HEK293 (cell line): ENCODE measurements at regions not wholly inside any gene's neighbourhood (a gene's known extent, or its start where the extent isn't known, plus 50 kb on each side); places are given as distances from the start of the nearest gene placed in this dataset.

Experiments
- MYNN ChIP-seq: fragments of 450-650 bp; formaldehyde crosslinking; IDR thresholded peaks from 2 replicates; pipeline ENCODE4 v1.5.1; 2016; ENCODE audit warnings: missing biosample characterization, missing genetic modification characterization, borderline replicate concordance
- ZNF138 ChIP-seq: fragments of 450-650 bp; formaldehyde crosslinking; IDR thresholded peaks from 2 replicates; pipeline ENCODE4 v1.5.1; 2016; ENCODE audit warnings: missing biosample characterization, missing genetic modification characterization, borderline replicate concordance
- ZNF184 ChIP-seq: fragments of 450-650 bp; IDR thresholded peaks from 2 replicates; pipeline ENCODE4 v1.5.1; 2018; ENCODE audit warnings: missing biosample characterization, mild to moderate bottlenecking, missing genetic modification characterization
- ZNF311 ChIP-seq: fragments of 450-650 bp; formaldehyde crosslinking; IDR thresholded peaks from 2 replicates; pipeline ENCODE4 v1.5.1; 2017; ENCODE audit warnings: missing biosample characterization, missing genetic modification characterization, borderline replicate concordance
- ZNF777 ChIP-seq: fragments of 450-650 bp; formaldehyde crosslinking; IDR thresholded peaks from 2 replicates; pipeline ENCODE4 v1.5.1; 2017; ENCODE audit warnings: missing biosample characterization, missing genetic modification characterization, borderline replicate concordance
- TF ChIP-seq, protein P1 (sequence below): fragments of 450-650 bp; formaldehyde crosslinking; IDR thresholded peaks from 2 replicates; pipeline ENCODE4 v1.5.1; 2016; ENCODE audit warnings: missing biosample characterization, missing genetic modification characterization

DNA sequence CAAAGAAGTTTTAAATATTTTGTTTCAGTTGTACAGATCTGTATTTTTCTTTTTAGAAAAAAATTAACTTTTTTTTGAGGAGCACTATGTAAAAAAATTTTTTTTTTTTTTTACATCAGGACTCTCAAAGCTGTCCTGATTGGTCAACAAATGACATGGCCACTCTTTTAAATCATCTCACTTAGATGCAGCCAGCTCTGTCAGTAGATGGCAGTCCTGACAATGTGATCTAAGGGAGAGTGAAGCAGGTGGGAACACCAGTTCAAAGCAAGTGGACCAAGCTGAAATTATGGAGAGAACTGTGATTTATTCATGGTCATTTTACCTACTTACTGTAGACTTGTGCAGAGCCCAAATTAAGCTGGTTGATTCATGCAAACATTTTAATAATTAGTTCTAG is 174.7 kb upstream of the GPRIN3 start:
- TF ChIP-seq, protein P1, sequence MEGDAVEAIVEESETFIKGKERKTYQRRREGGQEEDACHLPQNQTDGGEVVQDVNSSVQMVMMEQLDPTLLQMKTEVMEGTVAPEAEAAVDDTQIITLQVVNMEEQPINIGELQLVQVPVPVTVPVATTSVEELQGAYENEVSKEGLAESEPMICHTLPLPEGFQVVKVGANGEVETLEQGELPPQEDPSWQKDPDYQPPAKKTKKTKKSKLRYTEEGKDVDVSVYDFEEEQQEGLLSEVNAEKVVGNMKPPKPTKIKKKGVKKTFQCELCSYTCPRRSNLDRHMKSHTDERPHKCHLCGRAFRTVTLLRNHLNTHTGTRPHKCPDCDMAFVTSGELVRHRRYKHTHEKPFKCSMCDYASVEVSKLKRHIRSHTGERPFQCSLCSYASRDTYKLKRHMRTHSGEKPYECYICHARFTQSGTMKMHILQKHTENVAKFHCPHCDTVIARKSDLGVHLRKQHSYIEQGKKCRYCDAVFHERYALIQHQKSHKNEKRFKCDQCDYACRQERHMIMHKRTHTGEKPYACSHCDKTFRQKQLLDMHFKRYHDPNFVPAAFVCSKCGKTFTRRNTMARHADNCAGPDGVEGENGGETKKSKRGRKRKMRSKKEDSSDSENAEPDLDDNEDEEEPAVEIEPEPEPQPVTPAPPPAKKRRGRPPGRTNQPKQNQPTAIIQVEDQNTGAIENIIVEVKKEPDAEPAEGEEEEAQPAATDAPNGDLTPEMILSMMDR (tag by site-specific recombination), result no peak
- TF ChIP-seq ZNF777 (tag by site-specific recombination) (no peak), ZNF138 (tag by site-specific recombination) (no peak), MYNN (no peak), ZNF184 (tag by site-specific recombination) (no peak), ZNF311 (no peak)
